HepG2 (cell line): ENCODE measurements at regions not wholly inside any gene's neighbourhood (a gene's known extent, or its start where the extent isn't known, plus 50 kb on each side); places are given as distances from the start of the nearest gene placed in this dataset.

Experiments used
- ATAC-seq: fragments of 200-7000 bp; cut with Tn5 transposase; 3 replicates; pipeline ENCODE4 v1.9.1; 2020; ENCODE audit warnings: mild to moderate bottlenecking, moderate library complexity
- BruUV-seq: library from RNA; stranded (reverse); fragments of 400-500 nt; replicated peaks from 2 replicates; lab custom pipeline; 2021; lab: Mats Ljungman, UMichigan
- CTCF ChIA-PET: fragments of 300-600 bp; formaldehyde crosslinking; extraction: SDS; loops from one replicate; lab custom pipeline; 2021; ENCODE audit warnings: low total read pairs, inconsistent platforms, low intra/inter-chr PET ratio; lab: Yijun Ruan, JAX
- POLR2A ChIA-PET: fragments of 350-600 bp; sonication (Branson Sonifier 250); formaldehyde crosslinking; loops from one replicate; lab custom pipeline; 2020; ENCODE audit warnings: antibody characterized with exemption, inconsistent platforms; lab: Yijun Ruan, JAX
- DNase-seq: peaks from one replicate; pipeline ENCODE4 v3.0.0-alpha.2; 2015; ENCODE audit warnings: low spot score
- FAIRE-seq: peaks from 3 replicates; lab custom pipeline; 2011; peaks lifted over from hg19 to GRCh38; lab: Jason Lieb, UNC
- H2AFZ ChIP-seq: one replicate; pipeline ENCODE4 v1.6.1; 2011; ENCODE audit warnings: low read length, inconsistent platforms
- H3K27ac ChIP-seq: fragments of 300-600 bp; 3 replicates; pipeline ENCODE4 v1.8.0; 2011; ENCODE audit warnings: mixed run types, mild to moderate bottlenecking, mixed read lengths, low read length, inconsistent platforms; ENCODE audit not compliant: insufficient read depth; ENCODE audit errors: extremely low read length
- H3K27me3 ChIP-seq, 2 experiments: fragments of 200-600 bp in 1 of 2; 2 replicates in 1 of 2; 3 replicates in 1 of 2; pipeline versions ENCODE4 v1.6.0 to v1.8.0; 2011; ENCODE audit warnings: low read length in 2 of 2, mild to moderate bottlenecking in 2 of 2, moderate library complexity in 2 of 2, inconsistent platforms in 1 of 2; ENCODE audit not compliant: insufficient read depth in 2 of 2, control insufficient read depth in 1 of 2
- H3K36me3 ChIP-seq, 2 experiments: fragments of 200-600 bp in 1 of 2; replicated peaks in 1 of 2; 2 replicates in 1 of 2; 3 replicates in 1 of 2; pipeline versions ENCODE4 v1.5.1 to v1.8.0; 2011; ENCODE audit warnings: low read length in 2 of 2, inconsistent platforms in 1 of 2; ENCODE audit not compliant: insufficient read depth in 2 of 2, control insufficient read depth in 1 of 2
- H3K4me1 ChIP-seq: 2 replicates; pipeline ENCODE4 v1.5.1; 2012; ENCODE audit warnings: low read length, inconsistent platforms; ENCODE audit not compliant: insufficient read depth
- H3K4me2 ChIP-seq: 2 replicates; pipeline ENCODE4 v1.6.0; 2011; ENCODE audit warnings: low read depth, low read length, inconsistent platforms
- H3K4me3 ChIP-seq, 3 experiments: fragments of 200-600 bp in 1 of 3; sonication (generic), shearing (Covaris generic) in 1 of 3; replicated peaks in 1 of 3; 2 replicates each; pipeline ENCODE4 v1.5.1; 2011 to 2016; ENCODE audit warnings: low read length in 3 of 3, inconsistent platforms in 2 of 3, low read depth in 2 of 3, mild to moderate bottlenecking in 2 of 3, control low read depth in 1 of 3, mixed read lengths in 1 of 3; ENCODE audit not compliant: insufficient read depth in 1 of 3
- H3K79me2 ChIP-seq: one replicate; pipeline ENCODE4 v1.6.1; 2011; ENCODE audit warnings: low read length, inconsistent platforms; ENCODE audit not compliant: insufficient read depth
- H3K9ac ChIP-seq: 2 replicates; pipeline ENCODE4 v1.6.0; 2011; ENCODE audit warnings: mild to moderate bottlenecking, low read depth, low read length, inconsistent platforms; ENCODE audit not compliant: insufficient read depth
- H3K9me3 ChIP-seq: 2 replicates; pipeline ENCODE4 v1.5.1; 2012; ENCODE audit warnings: mild to moderate bottlenecking, low read length
- H4K20me1 ChIP-seq: 2 replicates; pipeline ENCODE4 v1.6.0; 2011; ENCODE audit warnings: inconsistent platforms, mild to moderate bottlenecking, low read length, moderate library complexity; ENCODE audit not compliant: insufficient read depth
- PTBP1 ChIP-seq: fragments of 200-400 bp; formaldehyde crosslinking; IDR thresholded peaks from 2 replicates; pipeline ENCODE4 v1.6.1; 2018; ENCODE audit warnings: low read length, low read depth; ENCODE audit not compliant: poor library complexity, severe bottlenecking
- XBP1 ChIP-seq: sonication (generic); formaldehyde crosslinking; IDR thresholded peaks from 2 replicates; pipeline ENCODE4 v1.5.0; 2020; ENCODE audit warnings: missing genetic modification reagents
- ZHX1 ChIP-seq: sonication (generic); formaldehyde crosslinking; IDR thresholded peaks from 2 replicates; pipeline ENCODE4 v1.8.1; 2022; ENCODE audit warnings: low read depth, mild to moderate bottlenecking, missing genetic modification reagents
- ZNF615 ChIP-seq: sonication (generic); formaldehyde crosslinking; IDR thresholded peaks from 2 replicates; pipeline ENCODE4 v1.5.0; 2020; ENCODE audit warnings: mild to moderate bottlenecking, missing genetic modification reagents, borderline replicate concordance
- ZNF646 ChIP-seq: sonication (generic); formaldehyde crosslinking; IDR thresholded peaks from 2 replicates; pipeline ENCODE4 v1.9.0; 2021; ENCODE audit warnings: mild to moderate bottlenecking, missing genetic modification reagents
- WGBS: methylation state at CpG from one replicate; pipeline ENCODE4 v1.1.6; 2017; ENCODE audit warnings: low lambda C conversion rate; 5-methylcytosine and 5-hydroxymethylcytosine counted together
- in situ Hi-C: cut with HindIII; loops from 2 replicates; pipeline ENCODE4 v1.10.0; 2017; ENCODE audit warnings: low pct_unique_long_range_greater_than_20kb; ENCODE audit not compliant: extremely low pct_ligation_motif_present
- intact Hi-C: fragments of 100-400 bp; cut with micrococcal nuclease; formaldehyde crosslinking; loops from one replicate; pipeline ENCODE4 v1.10.0; 2022; ENCODE audit not compliant: unreplicated experiment

- TF ChIP-seq ZNF646 (CRISPR knock-in tag) (no peak), ZNF615 (CRISPR knock-in tag) (no peak), XBP1 (no peak), PTBP1 (no peak)
These were observed 453.9 kb downstream of the ADAMTS20 start (continued) for GRCh38 chr12:43098071-43098470.

GRCh38 chr12:43097471-43097870, 454.5 kb downstream of the ADAMTS20 start:
- Histone ChIP-seq H3K27ac (no peak overlapping the region), H3K4me1 (no peaks in the 10 kb centered on the region), H3K4me2 (no peak overlapping the region), H3K4me3 (no peak overlapping the region), H3K27me3 (no peaks in the 10 kb centered on the region), H4K20me1 (no peaks in the 10 kb centered on the region), H3K9me3 (peaks cover 17% of the 10 kb centered on the region), H3K36me3 (no peaks in the 10 kb centered on the region), H2AFZ (no peak overlapping the region), H3K9ac (no peak overlapping the region), H3K79me2 (no peaks in the 10 kb centered on the region)
- no TSS peak for BruUV-seq
- ChIA-PET CTCF (no interaction called here), POLR2A (no interaction called here)
- intact Hi-C loops, result no loop called here
- ATAC-seq (no peak), FAIRE-seq (no peak), DNase-seq (no peak)
- in situ Hi-C loops, result no loop called here
- 6% methylated on average over 1 of the region's 1 CpG for WGBS
- no peak for TF ChIP-seq ZHX1 (CRISPR knock-in tag)
